Fibroblast of lung (primary cell): ENCODE measurements at regions not wholly inside any gene's neighbourhood (a gene's known extent, or its start where the extent isn't known, plus 50 kb on each side); places are given as distances from the start of the nearest gene placed in this dataset.

ENCODE experiments used
- DNase-seq, 2 donors: peaks; one replicate each; pipeline versions ENCODE4 v3.0.0 to v3.0.0-alpha.2; 2010; ENCODE audit warnings: low read depth in 2 of 2
- H2AFZ ChIP-seq: 2 replicates; pipeline ENCODE4 v1.5.1; 2012; ENCODE audit warnings: low read length, control low read depth, inconsistent platforms
- H3K27ac ChIP-seq: 2 replicates; pipeline ENCODE4 v1.5.1; 2011; ENCODE audit warnings: low read length, control low read depth; ENCODE audit not compliant: insufficient read depth
- H3K27me3 ChIP-seq: 2 replicates; pipeline ENCODE4 v1.5.1; 2011; ENCODE audit warnings: mild to moderate bottlenecking, low read length; ENCODE audit not compliant: control insufficient read depth, insufficient read depth
- H3K36me3 ChIP-seq: 2 replicates; pipeline ENCODE4 v1.5.1; 2011; ENCODE audit warnings: low read length; ENCODE audit not compliant: control insufficient read depth, insufficient read depth
- H3K4me1 ChIP-seq: 2 replicates; pipeline ENCODE4 v1.5.1; 2011; ENCODE audit warnings: low read length; ENCODE audit not compliant: control insufficient read depth, insufficient read depth; ENCODE audit errors: extremely low read depth
- H3K4me2 ChIP-seq: 2 replicates; pipeline ENCODE4 v1.5.1; 2011; ENCODE audit warnings: low read length, control low read depth; ENCODE audit not compliant: insufficient read depth; ENCODE audit errors: extremely low read depth
- H3K4me3 ChIP-seq, 4 experiments: fragments of 200-600 bp in 1 of 4; sonication (generic) in 1 of 4; replicated peaks in 1 of 4; 2 replicates each; pipeline ENCODE4 v1.5.1; 2011 to 2016; ENCODE audit warnings: low read length in 4 of 4, low read depth in 3 of 4, mild to moderate bottlenecking in 3 of 4, control low read depth in 2 of 4, inconsistent platforms in 1 of 4, mixed read lengths in 1 of 4; ENCODE audit not compliant: insufficient read depth in 1 of 4; ENCODE audit errors: control extremely low read depth in 1 of 4
- H3K79me2 ChIP-seq: 2 replicates; pipeline ENCODE4 v1.5.1; 2012; ENCODE audit warnings: mild to moderate bottlenecking, low read length, inconsistent platforms; ENCODE audit not compliant: control insufficient read depth, insufficient read depth
- H3K9ac ChIP-seq: 2 replicates; pipeline ENCODE4 v1.5.1; 2011; ENCODE audit warnings: mild to moderate bottlenecking, low read length, control low read depth; ENCODE audit not compliant: insufficient read depth
- H3K9me3 ChIP-seq: 2 replicates; pipeline ENCODE4 v1.5.1; 2012; ENCODE audit warnings: low read depth, low read length; ENCODE audit not compliant: control insufficient read depth, insufficient read depth
- H4K20me1 ChIP-seq: 2 replicates; pipeline ENCODE4 v1.5.1; 2011; ENCODE audit warnings: low read length; ENCODE audit not compliant: control insufficient read depth, insufficient read depth; ENCODE audit errors: extremely low read depth
- EZH2 ChIP-seq: IDR thresholded peaks from 2 replicates; pipeline ENCODE4 v1.5.1; 2012; ENCODE audit warnings: low read length, control low read depth, mild to moderate bottlenecking; ENCODE audit errors: missing control alignments
- TF ChIP-seq, protein P1 (sequence below), 2 donors: IDR thresholded peaks in 1 of 2; conservative IDR thresholded peaks in 1 of 2; 1 replicate in 1 of 2; 2 replicates in 1 of 2; pipeline ENCODE4 v1.5.1; 2011 to 2012; ENCODE audit warnings: low read length in 2 of 2, control low read depth in 1 of 2, inconsistent platforms in 1 of 2, low read depth in 1 of 2, mild to moderate bottlenecking in 1 of 2

DNA sequence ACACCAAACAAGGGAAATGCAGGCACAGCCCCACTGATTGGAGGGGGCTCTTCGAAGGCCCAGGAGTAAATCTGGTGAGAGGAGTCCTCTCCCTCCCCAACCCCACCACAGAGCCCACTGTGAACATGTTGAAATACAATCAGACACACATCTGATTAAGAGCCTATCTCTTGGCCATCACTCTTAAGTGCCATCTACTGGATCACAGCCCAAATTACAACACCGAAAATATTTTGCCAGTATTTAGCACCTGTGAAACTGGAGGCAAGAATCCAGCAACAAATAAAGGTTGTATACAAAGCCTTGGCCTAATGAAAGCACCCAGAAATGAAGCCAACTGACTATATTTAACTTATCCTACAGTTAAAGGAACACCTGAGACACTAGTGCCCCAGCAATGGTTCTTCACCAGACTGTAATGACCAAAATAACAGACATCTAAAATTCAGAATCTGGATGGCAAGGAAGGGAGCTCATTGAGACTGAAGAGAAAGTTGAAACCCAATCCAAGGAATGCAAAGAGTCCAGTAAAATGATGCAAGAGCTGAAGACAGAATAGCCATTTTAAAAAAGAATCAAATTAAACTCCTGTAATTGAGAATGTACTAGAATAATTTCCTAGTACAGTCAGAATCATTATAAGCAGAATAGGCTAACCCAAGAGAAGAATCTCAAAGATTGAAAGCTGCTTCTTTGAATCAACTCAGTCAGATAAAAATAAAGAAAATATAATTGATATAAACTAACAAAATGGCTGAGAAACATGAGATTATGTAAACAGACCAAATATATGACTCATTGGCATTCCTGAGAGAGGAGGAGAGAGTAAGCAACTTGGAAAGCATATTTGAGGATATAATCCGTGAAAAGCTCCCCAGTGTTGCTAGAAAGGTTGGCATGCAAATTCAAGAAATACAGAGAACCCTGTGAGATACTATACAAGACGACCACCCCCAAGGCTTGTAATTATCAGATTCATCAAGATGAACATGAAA lies 1117.0 kb downstream of the FLRT2 start:
- H3K4me2 ChIP-seq = no peak overlapping the region
- H3K27ac ChIP-seq = no peak overlapping the region
- no peaks in the 10 kb centered on the region for H3K36me3 ChIP-seq
- no peak overlapping the region for H2AFZ ChIP-seq
- DNase-seq = peak; percentile 9 to 68
- H4K20me1 ChIP-seq = no peaks in the 10 kb centered on the region
- H3K9ac ChIP-seq = no peak overlapping the region
- no peak for TF ChIP-seq EZH2
- TF ChIP-seq, protein P1, sequence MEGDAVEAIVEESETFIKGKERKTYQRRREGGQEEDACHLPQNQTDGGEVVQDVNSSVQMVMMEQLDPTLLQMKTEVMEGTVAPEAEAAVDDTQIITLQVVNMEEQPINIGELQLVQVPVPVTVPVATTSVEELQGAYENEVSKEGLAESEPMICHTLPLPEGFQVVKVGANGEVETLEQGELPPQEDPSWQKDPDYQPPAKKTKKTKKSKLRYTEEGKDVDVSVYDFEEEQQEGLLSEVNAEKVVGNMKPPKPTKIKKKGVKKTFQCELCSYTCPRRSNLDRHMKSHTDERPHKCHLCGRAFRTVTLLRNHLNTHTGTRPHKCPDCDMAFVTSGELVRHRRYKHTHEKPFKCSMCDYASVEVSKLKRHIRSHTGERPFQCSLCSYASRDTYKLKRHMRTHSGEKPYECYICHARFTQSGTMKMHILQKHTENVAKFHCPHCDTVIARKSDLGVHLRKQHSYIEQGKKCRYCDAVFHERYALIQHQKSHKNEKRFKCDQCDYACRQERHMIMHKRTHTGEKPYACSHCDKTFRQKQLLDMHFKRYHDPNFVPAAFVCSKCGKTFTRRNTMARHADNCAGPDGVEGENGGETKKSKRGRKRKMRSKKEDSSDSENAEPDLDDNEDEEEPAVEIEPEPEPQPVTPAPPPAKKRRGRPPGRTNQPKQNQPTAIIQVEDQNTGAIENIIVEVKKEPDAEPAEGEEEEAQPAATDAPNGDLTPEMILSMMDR (conservative IDR thresholded peaks at IDR 0.05 in 1 of 2, IDR thresholded peaks at IDR 0.05 in 1 of 2; ENCODE audit: low read depth in 1 of 2, low read length in 2 of 2) = peak in 1 of 2 donors; percentile 23
- H3K4me1 ChIP-seq = no peaks in the 10 kb centered on the region
- no peaks in the 10 kb centered on the region for H3K79me2 ChIP-seq
- no peaks in the 10 kb centered on the region for H3K9me3 ChIP-seq
- no peaks in the 10 kb centered on the region for H3K27me3 ChIP-seq
- no peak overlapping the region for H3K4me3 ChIP-seq

GRCh38 chr14:86646125-86646524 lies 1116.2 kb downstream of the FLRT2 start:
- no peak for TF ChIP-seq EZH2
- TF ChIP-seq, protein P1 (conservative IDR thresholded peaks at IDR 0.05 in 1 of 2, IDR thresholded peaks at IDR 0.05 in 1 of 2; ENCODE audit: low read depth in 1 of 2, low read length in 2 of 2) = no peak

GRCh38 chr14:86641310-86641709 lies 1111.4 kb downstream of the FLRT2 start:
- no peaks in the 10 kb centered on the region for H3K79me2 ChIP-seq
- H3K9ac ChIP-seq = no peak overlapping the region
- no peaks in the 10 kb centered on the region for H3K27me3 ChIP-seq
- no peak overlapping the region for H3K4me2 ChIP-seq
- H3K36me3 ChIP-seq = no peaks in the 10 kb centered on the region
- H4K20me1 ChIP-seq = no peaks in the 10 kb centered on the region
- DNase-seq = no peak
- no peak overlapping the region for H2AFZ ChIP-seq
- no peak overlapping the region for H3K4me3 ChIP-seq
- no peaks in the 10 kb centered on the region for H3K4me1 ChIP-seq
- no peak overlapping the region for H3K27ac ChIP-seq
- TF ChIP-seq EZH2 = no peak
- TF ChIP-seq, protein P1 (conservative IDR thresholded peaks at IDR 0.05 in 1 of 2, IDR thresholded peaks at IDR 0.05 in 1 of 2; ENCODE audit: low read depth in 1 of 2, low read length in 2 of 2) = no peak
- no peaks in the 10 kb centered on the region for H3K9me3 ChIP-seq

More at GRCh38 chr14:86646125-86646524, 1116.2 kb downstream of the FLRT2 start:
- Histone ChIP-seq H3K4me2 (no peak overlapping the region), H3K79me2 (no peaks in the 10 kb centered on the region), H3K4me1 (no peaks in the 10 kb centered on the region), H3K4me3 (no peak overlapping the region), H2AFZ (no peak overlapping the region), H3K9ac (no peak overlapping the region), H3K9me3 (no peaks in the 10 kb centered on the region), H3K27ac (no peak overlapping the region), H3K27me3 (no peaks in the 10 kb centered on the region), H3K36me3 (no peaks in the 10 kb centered on the region), H4K20me1 (no peaks in the 10 kb centered on the region)
- no peak for DNase-seq
